GM21825 (cell line): ENCODE measurements at regions not wholly inside any gene's neighbourhood (a gene's known extent, or its start where the extent isn't known, plus 50 kb on each side); places are given as distances from the start of the nearest gene placed in this dataset.

Experiments used
- ATAC-seq: cut with Tn5 transposase; IDR thresholded peaks from one replicate; pipeline ENCODE4 v1.9.1; 2021; ENCODE audit warnings: mild to moderate bottlenecking, moderate library complexity; ENCODE audit not compliant: unreplicated experiment

DNA sequence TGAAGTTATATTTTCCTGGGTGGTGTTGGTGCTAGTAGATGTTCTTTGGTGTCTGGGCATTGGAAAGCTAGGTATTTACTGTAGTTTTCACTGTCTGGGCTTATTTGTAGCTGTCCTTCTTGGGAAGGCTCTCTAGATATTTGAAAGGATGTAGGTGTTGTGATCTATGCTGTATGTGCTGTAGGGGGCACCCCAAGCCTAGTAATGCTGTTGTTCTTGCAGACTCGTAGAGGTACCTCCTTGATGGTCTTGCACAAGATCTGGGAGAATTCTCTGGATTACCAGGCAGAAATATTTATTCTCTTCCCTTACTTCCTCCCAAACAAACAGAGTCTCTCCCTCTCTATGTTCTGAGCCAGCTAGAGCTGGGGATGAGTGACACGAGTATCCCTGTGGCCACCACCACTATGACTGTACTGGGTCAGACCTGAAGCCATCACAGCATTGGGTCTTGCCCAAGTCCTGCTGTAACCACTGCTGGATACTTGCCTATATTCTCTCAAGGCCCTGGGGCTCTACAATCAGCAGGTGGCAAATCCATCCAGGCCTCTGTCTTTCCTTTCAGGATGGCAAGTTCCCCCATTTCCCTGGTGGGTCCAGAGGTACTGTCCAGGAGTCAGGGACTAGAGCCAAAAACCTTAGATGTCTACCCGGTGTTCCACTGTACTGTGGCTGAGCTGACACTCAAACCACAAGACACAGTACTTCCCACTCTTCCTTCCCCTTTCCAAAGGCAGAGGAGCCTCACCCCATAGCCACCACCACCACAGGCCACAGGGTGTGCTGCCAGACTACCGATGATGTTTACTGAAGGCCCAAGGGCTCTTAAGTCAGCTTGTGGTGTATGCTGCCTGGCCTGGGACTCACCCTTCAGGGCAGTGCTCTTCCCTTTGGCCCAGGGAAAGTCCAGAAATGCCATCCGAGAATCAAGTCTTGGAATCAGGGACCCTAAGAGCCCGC is 195.2 kb upstream of the DPPA4 start:
- no peak for ATAC-seq

GRCh38 chr3:109545746-109546145 is 208.4 kb upstream of the DPPA4 start:
- ATAC-seq = no peak

DNA sequence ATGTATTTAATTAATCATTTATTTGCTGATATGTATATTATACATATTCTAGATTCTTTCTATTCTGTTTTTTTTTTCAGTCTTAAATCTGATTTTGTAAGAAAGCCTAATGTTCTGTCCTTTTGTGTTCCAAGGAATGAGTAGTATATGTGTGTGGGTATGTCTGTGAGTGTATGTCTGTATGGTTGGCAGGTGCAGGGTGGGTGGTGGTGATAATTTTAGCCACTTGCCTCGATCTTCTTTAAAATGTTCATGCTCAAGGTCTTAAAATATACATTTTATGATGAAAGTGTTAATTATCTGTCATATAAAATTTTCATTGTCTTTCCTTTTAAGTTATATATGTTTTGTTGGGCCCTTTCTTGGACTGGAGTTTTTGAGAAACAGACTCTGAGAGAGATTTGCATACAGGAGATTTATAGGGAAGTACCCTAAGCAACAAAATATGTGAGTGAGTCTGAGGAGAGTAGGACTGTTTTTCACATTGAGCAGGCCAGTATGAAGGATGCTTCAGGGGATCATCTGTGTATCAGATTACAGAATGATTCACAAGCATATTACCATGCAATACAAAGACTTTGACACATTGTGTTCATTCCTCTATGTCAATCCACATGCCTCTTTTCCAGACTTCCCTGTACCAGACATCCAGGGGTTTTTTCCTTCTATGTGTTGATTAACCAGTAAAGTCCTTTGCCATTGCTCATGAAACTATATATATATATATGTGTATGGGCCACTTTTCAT is 211.0 kb upstream of the DPPA4 start:
- no peak for ATAC-seq

- no peak for ATAC-seq
Observed at GRCh38 chr3:109553591-109554371, 216.4 kb upstream of the DPPA4 start.

GRCh38 chr3:109559389-109559788 is 222.0 kb upstream of the DPPA4 start:
- ATAC-seq = no peak

GRCh38 chr3:109563149-109563548 is 225.8 kb upstream of the DPPA4 start:
- no peak for ATAC-seq

GRCh38 chr3:109569135-109569846 is 231.9 kb upstream of the DPPA4 start:
- ATAC-seq = no peak

GRCh38 chr3:109570408-109570807 is 233.1 kb upstream of the DPPA4 start:
- ATAC-seq = no peak

DNA sequence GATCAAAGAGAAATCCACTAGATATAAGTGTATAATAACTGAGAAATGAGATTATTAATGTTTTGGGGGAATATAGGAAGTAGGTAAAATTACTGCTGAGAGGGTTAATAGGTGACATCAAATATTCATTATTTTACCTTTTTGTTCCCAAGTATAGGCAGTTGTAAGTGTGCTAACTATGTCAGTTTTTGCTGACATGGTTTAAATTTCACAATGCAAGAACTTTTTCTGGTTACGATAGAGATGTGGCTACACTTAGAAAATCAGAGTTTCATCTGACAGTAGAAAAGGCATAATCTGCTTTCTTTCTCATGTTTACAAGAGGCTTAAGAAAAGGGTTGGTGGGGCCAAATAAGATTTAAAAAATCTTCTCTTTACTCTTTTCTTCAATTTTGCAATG is 235.0 kb upstream of the DPPA4 start:
- no peak for ATAC-seq

DNA sequence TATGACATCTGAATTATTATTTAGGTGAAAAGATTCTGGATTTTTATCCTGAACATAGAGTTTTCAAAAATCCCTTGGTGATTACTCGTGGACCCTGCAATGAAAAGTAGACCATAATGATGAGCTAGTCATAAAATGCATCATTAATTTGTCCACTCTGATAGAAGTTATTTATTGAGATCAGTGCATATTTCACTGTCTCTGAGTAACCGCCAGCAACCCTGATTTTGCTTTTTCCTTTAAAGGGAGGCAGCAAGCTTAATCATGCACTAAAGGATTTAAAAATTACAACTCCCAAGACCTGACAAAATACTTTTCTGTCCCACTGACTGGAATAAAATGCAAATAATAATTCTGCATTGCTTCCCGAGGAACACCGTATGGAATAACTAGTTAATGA is 259.6 kb upstream of the DPPA4 start:
- no peak for ATAC-seq

DNA sequence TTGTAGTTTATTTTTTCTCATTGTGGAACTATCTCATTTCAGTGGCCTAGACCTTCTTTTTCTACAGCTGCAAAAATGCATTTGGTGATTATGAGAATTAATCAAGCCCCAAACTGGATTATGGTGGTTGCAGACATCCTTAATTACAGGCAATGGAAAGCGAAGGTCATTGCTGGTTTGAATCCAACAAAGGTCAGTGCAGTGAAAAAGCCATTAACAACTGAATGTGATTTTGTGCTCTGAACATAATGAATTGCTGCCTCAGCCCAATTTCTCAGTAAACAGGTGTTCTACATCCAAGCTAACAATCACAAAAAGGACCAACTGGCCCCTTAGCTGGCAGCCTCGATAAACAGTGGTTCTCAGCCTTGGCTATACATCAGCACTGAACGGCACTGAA is 260.1 kb upstream of the DPPA4 start:
- ATAC-seq = no peak

DNA sequence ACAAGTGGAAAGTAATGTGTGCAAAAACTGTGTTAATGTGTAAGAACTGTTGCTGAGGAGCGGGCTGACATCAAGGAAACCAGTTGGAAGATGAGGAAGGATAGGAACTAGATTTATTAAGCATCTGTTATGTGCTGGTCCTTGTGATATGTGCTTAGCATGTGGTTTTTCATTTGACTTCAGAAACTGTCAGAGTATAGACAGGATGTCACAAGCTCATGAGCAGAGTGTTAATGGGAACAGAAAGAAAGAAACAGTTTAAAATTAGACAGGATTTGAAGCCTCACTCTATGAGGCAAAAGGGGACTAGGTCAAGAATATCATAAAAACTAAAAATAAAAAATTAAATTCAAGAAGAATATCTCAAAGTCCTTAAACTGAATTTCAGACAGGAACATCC is 270.6 kb upstream of the DPPA4 start:
- no peak for ATAC-seq

DNA sequence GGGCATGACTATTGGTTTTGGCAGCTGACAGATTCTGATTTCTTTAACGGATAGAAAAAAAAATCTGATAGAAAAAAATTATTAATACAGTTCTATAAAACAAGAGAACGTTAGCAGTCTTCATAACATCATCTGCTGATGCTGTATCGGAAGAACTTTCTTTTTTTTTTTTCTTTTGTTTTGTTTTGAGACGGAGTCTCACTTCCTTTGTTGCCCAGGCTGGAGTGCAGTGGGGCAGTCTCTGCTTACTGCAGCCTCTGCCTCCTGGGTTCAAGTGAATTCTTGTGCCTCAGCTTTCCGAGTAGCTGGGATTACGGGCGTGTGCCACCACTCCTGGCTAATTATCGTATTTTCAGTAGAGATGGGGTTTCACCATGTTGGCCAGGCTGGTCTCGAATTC is 271.2 kb upstream of the DPPA4 start:
- no peak for ATAC-seq

DNA sequence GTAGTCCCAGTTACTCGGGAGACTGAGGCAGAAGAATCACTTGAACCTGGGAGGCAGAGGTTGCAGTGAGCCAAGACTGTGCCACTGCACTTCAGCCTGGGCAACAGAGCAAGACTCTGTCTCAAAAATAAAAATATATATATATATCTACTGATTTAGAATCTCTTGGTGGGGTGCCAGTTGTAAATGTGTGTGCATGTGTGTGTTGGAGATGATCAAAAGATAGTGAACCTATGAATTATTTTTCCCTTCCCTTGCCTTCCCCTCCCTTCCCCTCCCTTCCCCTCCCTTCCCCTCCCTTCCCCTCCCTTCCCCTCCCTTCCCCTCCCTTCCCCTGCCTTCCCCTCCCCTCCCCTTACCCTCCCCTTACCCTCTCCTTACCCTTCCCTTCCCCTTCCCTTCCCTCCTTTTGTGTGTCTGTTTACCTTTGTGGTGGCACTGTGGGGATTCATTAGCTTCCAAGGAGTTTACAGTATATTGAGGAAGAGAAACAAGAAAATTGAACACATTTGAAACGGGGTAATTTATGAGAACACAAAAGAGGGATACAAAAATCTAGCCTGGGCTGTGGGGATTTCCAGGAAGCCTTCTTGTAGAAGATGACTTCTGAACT is 281.5 kb upstream of the DPPA4 start:
- no peak for ATAC-seq

DNA sequence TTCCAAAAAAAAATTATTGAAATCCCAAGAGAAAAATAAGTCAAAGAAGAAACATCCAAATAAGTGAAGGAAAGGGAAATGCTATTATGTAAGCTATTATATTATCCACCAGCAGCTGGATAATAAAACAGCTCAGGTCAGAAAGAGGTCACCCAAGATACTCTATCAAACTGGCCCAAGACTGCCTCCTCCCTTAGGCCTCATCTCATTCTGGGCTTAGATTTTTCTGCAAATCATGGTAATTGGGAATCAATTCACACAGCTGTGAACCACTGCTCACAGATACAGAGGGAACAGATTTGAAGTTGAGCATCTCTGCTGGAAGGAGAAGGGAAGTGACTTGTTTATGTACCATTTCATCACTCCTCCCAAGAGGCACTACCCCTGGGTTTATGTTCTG is 294.6 kb upstream of the DPPA4 start:
- ATAC-seq = no peak

GRCh38 chr3:109640146-109640652 is 302.9 kb upstream of the DPPA4 start:
- no peak for ATAC-seq

DNA sequence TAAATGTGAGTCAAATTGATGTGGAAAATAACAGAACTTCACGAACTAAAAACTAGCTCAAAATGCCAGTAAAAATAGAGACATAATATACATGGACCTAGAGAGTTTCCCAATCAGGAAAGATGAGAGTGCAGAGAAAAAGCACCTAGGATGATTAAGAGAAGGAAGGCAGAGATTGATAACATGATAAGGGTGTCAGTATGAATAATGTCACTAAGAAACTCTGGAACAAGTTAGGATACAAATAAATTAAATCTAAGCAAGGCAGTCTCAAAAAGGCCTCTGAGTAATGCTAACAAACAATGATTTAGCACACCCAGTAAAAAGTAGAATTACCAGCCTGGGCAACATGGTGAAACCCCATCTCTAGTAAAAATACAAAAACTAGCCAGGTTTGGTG is 304.7 kb upstream of the DPPA4 start:
- ATAC-seq = no peak

- no peak for ATAC-seq
Observed at GRCh38 chr3:109643590-109643989, 306.2 kb upstream of the DPPA4 start.

DNA sequence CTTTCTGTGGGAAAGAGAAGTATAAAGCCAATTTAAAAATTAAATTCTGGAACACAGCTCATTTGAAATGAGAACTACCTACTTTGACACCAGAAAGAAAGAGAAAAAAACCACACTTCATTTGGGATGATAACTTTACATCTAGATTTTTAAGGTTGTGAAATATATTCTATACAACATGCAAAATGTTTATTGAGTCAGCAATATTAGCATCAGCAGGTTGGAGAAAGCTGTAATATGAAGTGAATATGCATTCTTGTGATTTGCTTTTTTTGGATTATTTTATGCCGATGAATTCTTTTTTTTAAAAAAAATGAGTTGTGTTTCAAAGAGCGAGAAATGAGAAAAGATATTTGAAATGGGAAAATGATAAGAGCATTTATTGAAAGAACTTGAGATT is 307.0 kb upstream of the DPPA4 start:
- no peak for ATAC-seq

DNA sequence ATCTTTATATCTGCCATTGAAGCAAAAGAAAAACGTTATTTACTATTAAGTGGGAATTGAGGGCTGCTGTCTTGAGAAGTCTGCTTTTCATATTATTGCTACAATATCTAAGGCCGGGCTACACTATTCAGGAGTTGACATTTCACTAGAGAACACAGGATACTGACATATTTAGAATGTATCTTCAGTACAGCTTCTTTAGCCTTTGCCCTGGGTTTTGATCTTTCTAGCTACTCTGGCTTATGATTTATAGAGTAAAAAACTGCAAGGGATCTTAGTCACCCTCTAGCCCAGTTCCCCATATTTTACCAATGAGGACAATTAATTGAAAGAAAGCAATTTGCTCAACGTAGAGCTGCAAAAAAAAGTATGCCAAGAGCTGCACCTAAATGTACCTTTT is 307.4 kb upstream of the DPPA4 start:
- ATAC-seq = no peak
